Loucy (cell line): ENCODE measurements at regions not wholly inside any gene's neighbourhood (a gene's known extent, or its start where the extent isn't known, plus 50 kb on each side); places are given as distances from the start of the nearest gene placed in this dataset.
A peak's percentile ranks its signal among the peaks of the same experiment; 100 is the strongest.

Experiments
- CTCF ChIP-seq: fragments of 200-600 bp; sonication (generic); conservative IDR thresholded peaks from 2 replicates; pipeline ENCODE4 v1.5.1; 2014; ENCODE audit warnings: mild to moderate bottlenecking, antibody characterized with exemption, low read length
- EZH2phosphoT487 ChIP-seq: fragments of 200-600 bp; IDR thresholded peaks from 2 replicates; pipeline ENCODE4 v1.6.1; 2018; ENCODE audit warnings: antibody characterized with exemption, mild to moderate bottlenecking, moderate library complexity, borderline replicate concordance

- peak; percentile 71 for TF ChIP-seq CTCF
- no peak for TF ChIP-seq EZH2phosphoT487
Measured at GRCh38 chr15:92226020-92226612, 167.6 kb upstream of the ST8SIA2 start.
